Right lobe of liver (tissue), 4 donors: ENCODE measurements at regions not wholly inside any gene's neighbourhood (a gene's known extent, or its start where the extent isn't known, plus 50 kb on each side); places are given as distances from the start of the nearest gene placed in this dataset.
A peak's percentile ranks its signal among the peaks of the same experiment; 100 is the strongest.

Experiments used
- POLR2A ChIP-seq: fragments of 450-650 bp; IDR thresholded peaks from one replicate; pipeline ENCODE4 v1.6.1; 2017; ENCODE audit warnings: antibody characterized with exemption, mild to moderate bottlenecking
- TF ChIP-seq, protein P1 (sequence below), 4 donors: fragments of 200-600 bp in 3 of 4; fragments of 450-650 bp in 1 of 4; IDR thresholded peaks; one replicate each; pipeline versions ENCODE4 v1.5.1 to v1.8.0; 2016 to 2022; ENCODE audit warnings: antibody characterized with exemption in 4 of 4, mild to moderate bottlenecking in 2 of 4
- donor health status: DM: no; HTN: no; CAD: no.
- donor health status: DM: no; HTN: no; CAD: no.
- donor health status: DM: no; HTN: yes; CAD: no.

DNA sequence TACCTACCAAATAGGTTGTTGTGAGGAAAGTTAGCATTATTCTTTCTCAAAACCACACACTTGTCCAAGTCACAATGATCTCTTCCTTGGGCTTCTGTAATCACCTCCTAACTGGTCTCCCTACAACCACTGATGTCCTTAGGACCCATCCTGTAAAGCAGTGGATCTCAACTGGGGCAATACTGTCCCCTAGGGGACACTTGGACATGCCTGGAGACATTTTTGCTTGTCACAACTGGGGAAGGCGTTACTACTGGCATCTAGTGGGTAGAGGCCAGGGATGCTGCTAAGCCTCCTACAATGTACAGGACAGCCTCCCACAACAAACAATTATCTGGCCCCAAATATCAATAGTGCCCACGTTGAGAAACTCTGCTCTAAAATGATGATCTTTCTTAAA is 118.7 kb upstream of the AP1S2 start:
- TF ChIP-seq, protein P1, sequence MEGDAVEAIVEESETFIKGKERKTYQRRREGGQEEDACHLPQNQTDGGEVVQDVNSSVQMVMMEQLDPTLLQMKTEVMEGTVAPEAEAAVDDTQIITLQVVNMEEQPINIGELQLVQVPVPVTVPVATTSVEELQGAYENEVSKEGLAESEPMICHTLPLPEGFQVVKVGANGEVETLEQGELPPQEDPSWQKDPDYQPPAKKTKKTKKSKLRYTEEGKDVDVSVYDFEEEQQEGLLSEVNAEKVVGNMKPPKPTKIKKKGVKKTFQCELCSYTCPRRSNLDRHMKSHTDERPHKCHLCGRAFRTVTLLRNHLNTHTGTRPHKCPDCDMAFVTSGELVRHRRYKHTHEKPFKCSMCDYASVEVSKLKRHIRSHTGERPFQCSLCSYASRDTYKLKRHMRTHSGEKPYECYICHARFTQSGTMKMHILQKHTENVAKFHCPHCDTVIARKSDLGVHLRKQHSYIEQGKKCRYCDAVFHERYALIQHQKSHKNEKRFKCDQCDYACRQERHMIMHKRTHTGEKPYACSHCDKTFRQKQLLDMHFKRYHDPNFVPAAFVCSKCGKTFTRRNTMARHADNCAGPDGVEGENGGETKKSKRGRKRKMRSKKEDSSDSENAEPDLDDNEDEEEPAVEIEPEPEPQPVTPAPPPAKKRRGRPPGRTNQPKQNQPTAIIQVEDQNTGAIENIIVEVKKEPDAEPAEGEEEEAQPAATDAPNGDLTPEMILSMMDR (IDR thresholded peaks at IDR 0.05), result peak; percentile 24 to 38 (median 32)
- no peak for TF ChIP-seq POLR2A
